ENCODE measurements at regions not wholly inside any gene's neighbourhood (a gene's known extent, or its start where the extent isn't known, plus 50 kb on each side); places are given as distances from the start of the nearest gene placed in this dataset.

DNA sequence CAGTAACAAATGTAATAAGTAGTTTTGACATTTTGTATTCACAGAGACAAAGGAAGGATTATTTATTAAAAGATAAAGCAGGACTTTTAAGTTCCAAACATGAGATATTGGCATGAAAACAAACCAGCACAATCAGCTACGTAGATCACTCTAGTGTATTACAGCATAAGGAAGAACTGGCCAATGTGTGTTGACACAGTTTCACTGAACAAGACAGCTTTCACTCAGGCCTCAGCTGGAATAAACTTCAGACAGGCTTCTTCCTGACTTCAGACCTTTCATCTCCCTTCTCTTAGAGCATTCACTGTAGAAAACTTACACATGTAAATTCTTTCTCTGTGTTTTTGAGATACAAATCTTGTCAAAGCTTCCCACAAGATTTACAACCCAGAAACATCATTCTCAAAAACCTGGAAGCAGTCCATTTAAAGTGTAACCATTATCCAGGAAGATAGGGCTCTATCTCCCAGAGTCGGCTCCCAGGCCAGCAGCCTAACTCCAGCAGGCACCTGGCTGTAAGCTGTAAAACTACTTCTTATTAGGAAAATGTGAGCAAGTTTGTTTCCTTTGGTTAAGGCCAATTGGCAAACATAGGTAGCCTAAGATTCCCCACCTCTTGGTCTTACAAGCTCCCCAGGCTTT, 768.3 kb upstream of the CDH7 start:
- no peaks in the 10 kb centered on the region for H3K9me3 ChIP-seq
- H3K27me3 ChIP-seq: no peaks in the 10 kb centered on the region
- H3K4me3 ChIP-seq: no peak overlapping the region
- no peak overlapping the region for H3K27ac ChIP-seq
- no peak for DNase-seq
- TF ChIP-seq CTCF (IDR thresholded peaks at IDR 0.05) (no peak), POLR2A (IDR thresholded peaks at IDR 0.05) (no peak)
- no peaks in the 10 kb centered on the region for H3K4me1 ChIP-seq
- intact Hi-C loops (cut with DNase I; ENCODE audit: low total_unique reads): no loop called here
- no peaks in the 10 kb centered on the region for H3K36me3 ChIP-seq

DNA sequence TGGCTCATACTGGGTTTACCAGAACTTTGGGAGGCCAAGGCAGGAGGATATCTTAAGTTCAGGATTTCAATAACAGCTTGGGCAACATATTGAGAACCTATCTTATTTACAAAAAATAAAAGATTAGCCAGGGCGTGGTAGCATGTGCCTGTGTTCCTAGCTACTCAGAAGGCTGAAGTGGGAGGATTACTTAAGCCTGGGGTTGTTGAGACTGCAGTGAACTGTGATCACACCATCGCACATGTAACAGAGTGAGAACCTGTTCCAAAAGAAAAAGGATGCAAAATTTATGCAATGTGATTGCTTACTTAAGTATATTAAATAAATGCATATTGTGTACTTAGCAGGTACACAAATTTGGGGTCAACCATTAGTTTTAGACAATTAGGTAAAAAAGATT, 768.9 kb upstream of the CDH7 start:
- Histone ChIP-seq H3K27me3 (no peaks in the 10 kb centered on the region), H3K4me3 (no peak overlapping the region), H3K4me1 (no peaks in the 10 kb centered on the region), H3K27ac (no peak overlapping the region), H3K9me3 (no peaks in the 10 kb centered on the region), H3K36me3 (no peaks in the 10 kb centered on the region)
- no peak for TF ChIP-seq POLR2A (IDR thresholded peaks at IDR 0.05)
- no peak for TF ChIP-seq CTCF (IDR thresholded peaks at IDR 0.05)
- DNase-seq: no peak
- intact Hi-C loops (cut with DNase I; ENCODE audit: low total_unique reads): no loop called here

DNA sequence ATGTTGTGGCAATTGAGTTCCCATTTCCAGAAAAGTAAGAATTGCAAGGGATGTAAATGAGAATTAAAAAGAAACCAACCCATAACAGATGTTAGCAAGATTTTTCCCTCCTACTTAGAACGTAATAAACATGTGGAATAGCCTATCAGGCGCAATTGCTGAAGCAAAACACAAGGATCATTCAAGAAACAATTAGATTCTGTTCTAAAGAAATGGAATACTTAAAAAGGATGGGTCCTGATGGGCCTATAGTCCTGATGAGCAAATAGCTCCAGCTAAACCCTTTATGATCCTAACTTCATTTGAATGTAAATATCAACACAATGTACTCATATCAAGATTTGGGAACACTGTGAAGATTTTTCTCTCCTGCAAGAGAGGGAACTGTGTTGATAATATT, 771.0 kb upstream of the CDH7 start:
- intact Hi-C loops (cut with DNase I; ENCODE audit: low total_unique reads): no loop called here
- Histone ChIP-seq H3K27ac (no peak overlapping the region), H3K4me1 (no peaks in the 10 kb centered on the region), H3K27me3 (no peaks in the 10 kb centered on the region), H3K4me3 (no peak overlapping the region), H3K36me3 (no peaks in the 10 kb centered on the region), H3K9me3 (no peaks in the 10 kb centered on the region)
- DNase-seq: no peak
- TF ChIP-seq POLR2A (IDR thresholded peaks at IDR 0.05) (no peak), CTCF (IDR thresholded peaks at IDR 0.05) (no peak)

DNA sequence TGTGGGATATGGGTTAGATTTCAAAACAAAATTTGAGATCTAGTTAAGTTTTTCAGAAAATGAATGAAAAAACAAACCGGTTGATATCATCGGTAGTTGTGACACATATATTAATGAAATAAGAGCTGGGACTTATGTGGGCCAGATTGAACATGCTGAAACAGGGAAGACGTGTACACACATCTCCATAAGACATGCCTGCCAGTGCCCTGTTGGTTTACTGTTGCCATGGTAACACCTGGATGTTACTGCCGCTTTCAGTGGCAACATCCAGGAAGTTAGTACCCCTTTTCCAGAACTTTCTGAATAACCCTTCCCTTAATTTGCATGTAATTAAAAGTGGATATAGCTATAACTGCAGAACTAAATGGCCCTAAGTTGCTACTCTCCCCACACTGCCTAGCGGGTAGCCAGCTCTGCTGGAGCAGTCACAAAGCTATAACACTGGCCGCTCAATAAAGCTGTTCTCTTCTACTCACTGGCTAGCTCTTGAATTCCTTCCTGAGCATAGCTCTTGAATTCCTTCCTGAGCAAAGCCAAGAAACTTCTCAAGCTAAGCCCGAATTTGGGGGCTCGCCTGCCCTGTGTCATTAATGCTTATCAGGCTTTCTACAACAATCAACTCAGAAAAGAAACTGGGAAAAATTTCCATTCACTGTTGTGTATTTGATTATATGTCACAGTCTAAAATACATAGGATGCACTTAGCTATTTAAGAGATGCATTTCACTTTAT, 776.3 kb upstream of the CDH7 start:
- H3K36me3 ChIP-seq: no peaks in the 10 kb centered on the region
- no peak for DNase-seq
- H3K27me3 ChIP-seq: no peaks in the 10 kb centered on the region
- no peaks in the 10 kb centered on the region for H3K9me3 ChIP-seq
- no peak overlapping the region for H3K4me3 ChIP-seq
- no peak for TF ChIP-seq CTCF (IDR thresholded peaks at IDR 0.05)
- TF ChIP-seq POLR2A (IDR thresholded peaks at IDR 0.05): no peak
- no peaks in the 10 kb centered on the region for H3K4me1 ChIP-seq
- intact Hi-C loops (cut with DNase I; ENCODE audit: low total_unique reads): no loop called here
- H3K27ac ChIP-seq: no peak overlapping the region

DNA sequence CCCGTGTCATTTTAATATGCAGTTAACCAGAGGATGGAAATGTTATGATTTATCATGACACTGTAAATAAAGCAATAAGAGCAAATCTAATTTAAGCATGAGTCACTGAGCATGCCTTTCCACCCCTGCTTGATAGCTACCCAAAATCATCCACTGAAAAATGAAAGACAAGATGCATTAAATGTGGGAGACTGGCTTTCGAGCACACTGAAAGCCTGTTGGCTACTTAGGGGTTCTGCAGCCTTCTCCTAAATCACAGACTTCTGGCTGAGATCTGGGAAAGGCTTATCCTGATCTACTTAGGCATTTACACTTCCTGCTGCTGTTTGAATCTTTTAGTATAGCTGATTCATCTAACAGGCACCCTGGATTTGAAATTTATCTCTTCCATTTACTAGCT, 778.3 kb upstream of the CDH7 start:
- no peak overlapping the region for H3K4me3 ChIP-seq
- H3K36me3 ChIP-seq: no peaks in the 10 kb centered on the region
- TF ChIP-seq CTCF (IDR thresholded peaks at IDR 0.05) (no peak), POLR2A (IDR thresholded peaks at IDR 0.05) (no peak)
- no peak overlapping the region for H3K27ac ChIP-seq
- H3K9me3 ChIP-seq: no peaks in the 10 kb centered on the region
- no peaks in the 10 kb centered on the region for H3K4me1 ChIP-seq
- H3K27me3 ChIP-seq: no peaks in the 10 kb centered on the region
- intact Hi-C loops (cut with DNase I; ENCODE audit: low total_unique reads): no loop called here
- DNase-seq: no peak
